Coronary artery (tissue), 2 donors: ENCODE measurements at regions not wholly inside any gene's neighbourhood (a gene's known extent, or its start where the extent isn't known, plus 50 kb on each side); places are given as distances from the start of the nearest gene placed in this dataset.
A peak's percentile ranks its signal among the peaks of the same experiment; 100 is the strongest.

Experiments used
- DNase-seq: peaks from one replicate; pipeline ENCODE4 v3.0.0-alpha.2; 2017; ENCODE audit warnings: low spot score
- H3K27ac ChIP-seq, 2 donors: fragments of 200-600 bp; sonication (generic); one replicate each; pipeline ENCODE4 v1.5.1; 2016 to 2019
- H3K4me3 ChIP-seq: fragments of 200-600 bp; sonication (generic); 2 replicates; pipeline ENCODE4 v1.5.1; 2016; ENCODE audit warnings: mild to moderate bottlenecking, moderate library complexity
- TF ChIP-seq, protein P1 (sequence below): fragments of 200-600 bp; sonication (generic); IDR thresholded peaks from one replicate; pipeline ENCODE4 v1.5.1; 2019; ENCODE audit warnings: antibody characterized with exemption

DNA sequence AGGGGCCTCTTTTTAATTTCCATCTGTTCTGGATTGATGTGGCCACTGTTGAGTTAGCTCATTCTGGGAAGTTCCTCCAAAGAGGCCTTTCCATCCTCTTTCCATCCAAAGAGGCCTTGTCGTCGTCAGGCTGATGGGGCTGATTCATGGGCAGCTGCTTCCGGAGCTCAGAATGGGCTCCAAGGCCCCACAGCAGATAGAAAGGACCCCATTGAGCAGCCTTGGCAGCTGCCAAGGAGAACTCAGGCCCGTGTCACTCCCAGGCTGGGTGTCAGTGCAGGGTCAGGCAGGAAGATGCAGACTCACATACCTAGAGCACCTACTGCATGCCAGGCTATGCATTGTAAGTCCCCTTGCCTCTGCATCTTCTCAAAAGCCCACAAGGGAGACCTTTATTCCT lies 524.1 kb downstream of the MIAT start:
- no peak overlapping the region for H3K4me3 ChIP-seq
- TF ChIP-seq, protein P1, sequence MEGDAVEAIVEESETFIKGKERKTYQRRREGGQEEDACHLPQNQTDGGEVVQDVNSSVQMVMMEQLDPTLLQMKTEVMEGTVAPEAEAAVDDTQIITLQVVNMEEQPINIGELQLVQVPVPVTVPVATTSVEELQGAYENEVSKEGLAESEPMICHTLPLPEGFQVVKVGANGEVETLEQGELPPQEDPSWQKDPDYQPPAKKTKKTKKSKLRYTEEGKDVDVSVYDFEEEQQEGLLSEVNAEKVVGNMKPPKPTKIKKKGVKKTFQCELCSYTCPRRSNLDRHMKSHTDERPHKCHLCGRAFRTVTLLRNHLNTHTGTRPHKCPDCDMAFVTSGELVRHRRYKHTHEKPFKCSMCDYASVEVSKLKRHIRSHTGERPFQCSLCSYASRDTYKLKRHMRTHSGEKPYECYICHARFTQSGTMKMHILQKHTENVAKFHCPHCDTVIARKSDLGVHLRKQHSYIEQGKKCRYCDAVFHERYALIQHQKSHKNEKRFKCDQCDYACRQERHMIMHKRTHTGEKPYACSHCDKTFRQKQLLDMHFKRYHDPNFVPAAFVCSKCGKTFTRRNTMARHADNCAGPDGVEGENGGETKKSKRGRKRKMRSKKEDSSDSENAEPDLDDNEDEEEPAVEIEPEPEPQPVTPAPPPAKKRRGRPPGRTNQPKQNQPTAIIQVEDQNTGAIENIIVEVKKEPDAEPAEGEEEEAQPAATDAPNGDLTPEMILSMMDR, result no peak
- H3K27ac ChIP-seq, result no peak overlapping the region
- DNase-seq, result peak; percentile 21

DNA sequence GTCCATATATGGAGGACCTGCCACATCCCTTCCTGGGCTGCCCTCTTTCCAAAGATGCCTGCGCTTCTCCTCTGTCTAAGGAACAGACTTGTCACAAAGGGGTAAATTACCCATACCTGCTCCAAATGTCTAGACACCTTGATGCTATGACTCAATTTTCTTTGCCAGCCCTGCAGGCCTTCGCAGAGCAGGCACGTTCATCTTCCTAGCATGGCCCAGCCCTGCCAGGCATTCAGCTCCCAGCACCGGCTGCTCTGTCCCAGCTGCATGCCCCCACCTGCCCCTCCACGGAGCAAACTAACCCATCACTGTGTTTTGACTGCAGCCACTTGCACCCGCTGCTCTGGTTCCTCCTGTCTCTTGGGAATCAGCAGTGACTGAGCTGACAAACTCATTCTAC lies 526.1 kb downstream of the MIAT start:
- peak; percentile 40 for DNase-seq
- no peak overlapping the region for H3K27ac ChIP-seq

GRCh38 chr22:27185099-27185709 lies 527.8 kb downstream of the MIAT start:
- H3K4me3 ChIP-seq, result no peak overlapping the region
- no peak overlapping the region for H3K27ac ChIP-seq
- TF ChIP-seq, protein P1, result no peak
- no peak for DNase-seq

More for the DNA sequence above, 526.1 kb downstream of the MIAT start:
- H3K4me3 ChIP-seq, result no peak overlapping the region
- TF ChIP-seq, protein P1, result no peak

- Histone ChIP-seq H3K4me3 (no peak overlapping the region), H3K27ac (no peak overlapping the region)
- TF ChIP-seq, protein P1, result no peak
- peak; percentile 67 for DNase-seq
These were observed 528.4 kb downstream of the MIAT start for GRCh38 chr22:27185760-27186302.

- no peak overlapping the region for H3K4me3 ChIP-seq
- no peak overlapping the region for H3K27ac ChIP-seq
- TF ChIP-seq, protein P1, result no peak
- no peak for DNase-seq
These were observed 529.3 kb downstream of the MIAT start for GRCh38 chr22:27186643-27187042.

DNA sequence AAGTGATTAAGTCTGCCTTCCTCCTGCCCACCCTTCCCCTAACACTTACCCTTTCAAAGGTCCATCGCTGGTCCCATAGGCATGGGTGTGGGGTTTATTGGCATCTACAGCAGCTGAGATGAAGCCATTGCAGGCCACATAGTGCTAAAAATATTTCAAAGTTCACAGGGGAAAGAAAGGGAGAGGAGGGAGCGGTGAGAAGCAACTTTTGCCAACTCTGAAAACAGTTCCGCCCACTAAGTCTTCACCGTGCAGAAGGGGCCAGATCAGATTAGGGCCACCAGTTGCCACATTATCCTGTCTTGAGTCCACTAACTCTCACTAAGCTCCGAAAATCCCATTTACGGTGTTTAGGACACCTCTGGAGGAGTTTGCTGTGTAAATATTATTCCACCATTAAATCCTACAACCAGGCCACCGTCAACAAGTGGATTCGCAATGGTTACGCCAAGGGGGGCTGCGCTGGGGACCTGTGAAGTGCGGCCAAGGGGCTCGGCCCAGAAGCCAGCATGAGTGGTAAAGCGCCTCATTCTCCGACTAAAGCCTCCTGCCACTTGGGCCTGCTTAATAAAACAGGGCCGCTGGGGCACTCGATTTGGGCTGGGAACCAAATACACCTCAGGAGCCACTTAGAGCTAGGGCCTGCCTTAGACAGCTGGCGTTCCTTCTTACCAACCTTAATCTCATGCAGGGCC lies 534.9 kb downstream of the MIAT start:
- TF ChIP-seq, protein P1, result no peak
- Histone ChIP-seq H3K27ac (peak overlapping the region in 1 of 2 donors; percentile 12), H3K4me3 (no peak overlapping the region)
- DNase-seq, result peak; percentile 73

GRCh38 chr22:27193215-27193614 lies 535.8 kb downstream of the MIAT start:
- Histone ChIP-seq H3K27ac (no peak overlapping the region), H3K4me3 (no peak overlapping the region)
- DNase-seq, result peak; percentile 11
- TF ChIP-seq, protein P1, result no peak
